Vagina (tissue), 2 donors: ENCODE measurements at regions not wholly inside any gene's neighbourhood (a gene's known extent, or its start where the extent isn't known, plus 50 kb on each side); places are given as distances from the start of the nearest gene placed in this dataset.

Experiments
- POLR2A ChIP-seq, 2 donors: fragments of 450-650 bp; IDR thresholded peaks; one replicate each; pipeline ENCODE4 v1.6.1; 2017; ENCODE audit warnings: antibody characterized with exemption in 2 of 2, mild to moderate bottlenecking in 2 of 2, moderate library complexity in 2 of 2
- POLR2AphosphoS5 ChIP-seq, 2 donors: sonication (generic); formaldehyde crosslinking; IDR thresholded peaks; one replicate each; pipeline ENCODE4 v1.9.0; 2017; ENCODE audit warnings: antibody characterized with exemption in 2 of 2, mild to moderate bottlenecking in 2 of 2, low read depth in 1 of 2; ENCODE audit not compliant: insufficient read depth in 1 of 2
- TF ChIP-seq, protein P1 (sequence below), 3 experiments: fragments of 450-650 bp in 2 of 3; fragments of 200-600 bp in 1 of 3; sonication (generic) in 1 of 3; IDR thresholded peaks; one replicate each; pipeline ENCODE4 v1.5.1; 2017 to 2019; ENCODE audit warnings: antibody characterized with exemption in 3 of 3, mild to moderate bottlenecking in 2 of 3, moderate library complexity in 2 of 3

DNA sequence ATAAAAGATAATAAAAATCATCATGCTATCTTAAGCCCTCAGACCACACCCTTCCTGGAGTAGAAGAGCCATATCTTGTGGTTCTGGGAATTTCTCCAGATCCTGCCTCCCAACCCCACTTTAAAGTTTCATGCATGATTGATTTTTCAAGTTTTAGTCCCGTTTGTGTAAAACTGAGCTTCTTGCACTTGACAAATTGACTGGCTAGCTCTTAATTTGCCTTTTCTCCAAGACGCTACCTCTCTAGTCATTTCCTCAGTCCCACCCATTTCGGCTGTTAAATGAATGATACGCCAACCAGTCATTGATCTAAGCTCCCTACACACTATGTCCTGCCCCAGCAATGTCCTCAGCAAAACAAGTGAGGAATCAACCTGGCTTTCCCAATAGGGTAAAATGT lies 71.8 kb upstream of the TEAD1 start:
- TF ChIP-seq, protein P1, sequence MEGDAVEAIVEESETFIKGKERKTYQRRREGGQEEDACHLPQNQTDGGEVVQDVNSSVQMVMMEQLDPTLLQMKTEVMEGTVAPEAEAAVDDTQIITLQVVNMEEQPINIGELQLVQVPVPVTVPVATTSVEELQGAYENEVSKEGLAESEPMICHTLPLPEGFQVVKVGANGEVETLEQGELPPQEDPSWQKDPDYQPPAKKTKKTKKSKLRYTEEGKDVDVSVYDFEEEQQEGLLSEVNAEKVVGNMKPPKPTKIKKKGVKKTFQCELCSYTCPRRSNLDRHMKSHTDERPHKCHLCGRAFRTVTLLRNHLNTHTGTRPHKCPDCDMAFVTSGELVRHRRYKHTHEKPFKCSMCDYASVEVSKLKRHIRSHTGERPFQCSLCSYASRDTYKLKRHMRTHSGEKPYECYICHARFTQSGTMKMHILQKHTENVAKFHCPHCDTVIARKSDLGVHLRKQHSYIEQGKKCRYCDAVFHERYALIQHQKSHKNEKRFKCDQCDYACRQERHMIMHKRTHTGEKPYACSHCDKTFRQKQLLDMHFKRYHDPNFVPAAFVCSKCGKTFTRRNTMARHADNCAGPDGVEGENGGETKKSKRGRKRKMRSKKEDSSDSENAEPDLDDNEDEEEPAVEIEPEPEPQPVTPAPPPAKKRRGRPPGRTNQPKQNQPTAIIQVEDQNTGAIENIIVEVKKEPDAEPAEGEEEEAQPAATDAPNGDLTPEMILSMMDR (IDR thresholded peaks at IDR 0.05): no peak
- no peak for TF ChIP-seq POLR2A (IDR thresholded peaks at IDR 0.05)
- no peak for TF ChIP-seq POLR2AphosphoS5 (IDR thresholded peaks at IDR 0.05; ENCODE audit: insufficient read depth in 1 of 2, low read depth in 1 of 2)
